ENCODE measurements at regions not wholly inside any gene's neighbourhood (a gene's known extent, or its start where the extent isn't known, plus 50 kb on each side); places are given as distances from the start of the nearest gene placed in this dataset.

- no peak overlapping the region for H3K56ac ChIP-seq (replicated peaks; ENCODE audit: insufficient read length, low read depth, low read length)
- H3K23ac ChIP-seq (ENCODE audit: insufficient read length), result no peak overlapping the region
- DNase-seq (ENCODE audit: low read depth in 1 of 2, low spot score in 2 of 2), result no peak
- no peaks in the 10 kb centered on the region for H3K4me1 ChIP-seq (replicated peaks in 1 of 4; ENCODE audit: control insufficient read depth in 3 of 4, insufficient read depth in 4 of 4, low read length in 3 of 4)
- ChIA-PET CTCF (ENCODE audit: partially characterized antibody) (interaction anchor here (1.2 to 1.7 kb wide), 2 partner anchors 61 to 307 kb away, joined by 3 to 5 read pairs; no protein-coding TSS in a partner anchor), POLR2A (ENCODE audit: partially characterized antibody) (no interaction called here)
- no peaks in the 10 kb centered on the region for H3K27me3 ChIP-seq (replicated peaks in 1 of 4; ENCODE audit: control insufficient read depth in 3 of 4, extremely low read depth in 1 of 4, insufficient read depth in 3 of 4, low read length in 3 of 4)
- no peak overlapping the region for H2BK20ac ChIP-seq (ENCODE audit: low read length)
- no peak overlapping the region for H3K18ac ChIP-seq (ENCODE audit: extremely low read depth, low read length)
- no peak overlapping the region for H3K4ac ChIP-seq (replicated peaks; ENCODE audit: insufficient read length, low read depth, low read length)
- H3K4me2 ChIP-seq (ENCODE audit: insufficient read depth in 1 of 2, low read depth in 2 of 2, low read length in 2 of 2), result no peak overlapping the region
- no peak overlapping the region for H2BK15ac ChIP-seq (ENCODE audit: low read length)
- no peak for TF ChIP-seq TCF12 (IDR thresholded peaks at IDR 0.05; ENCODE audit: low read depth, low read length)
- no peaks in the 10 kb centered on the region for H3K23me2 ChIP-seq (ENCODE audit: low read depth, low read length)
- H2BK5ac ChIP-seq (ENCODE audit: low read depth, low read length), result no peak overlapping the region
- H2AFZ ChIP-seq (ENCODE audit: low read length), result no peak overlapping the region
- 90% methylated on average over 3 of the region's 3 CpGs; no CpG with 5 or more reads in 1 of the 2 experiments for WGBS, 2 experiments (ENCODE audit: extremely low coverage in 1 of 2, insufficient coverage in 1 of 2, insufficient read length in 1 of 2, insufficient replicate concordance in 2 of 2, low coverage in 1 of 2, low lambda C conversion rate in 2 of 2, missing lambda C conversion rate in 1 of 2)
- no peak overlapping the region for H4K91ac ChIP-seq (replicated peaks; ENCODE audit: insufficient read length, low read length)
- H3K9ac ChIP-seq (replicated peaks in 1 of 4; ENCODE audit: extremely low read depth in 1 of 4, low read depth in 3 of 4, low read length in 3 of 4), result no peak overlapping the region
- no peak overlapping the region for H4K5ac ChIP-seq (ENCODE audit: insufficient read length, low read depth, low read length)
- no peak overlapping the region for H3K27ac ChIP-seq (ENCODE audit: low read depth, low read length)
- no peaks in the 10 kb centered on the region for H3K9me3 ChIP-seq (ENCODE audit: insufficient read depth in 2 of 2, low read depth in 1 of 2, low read length in 1 of 2)
- no peak overlapping the region for H2BK12ac ChIP-seq (ENCODE audit: low read depth, low read length)
- H4K8ac ChIP-seq (ENCODE audit: extremely low read depth, insufficient read depth, low read length), result no peak overlapping the region
- H4K20me1 ChIP-seq (replicated peaks in 1 of 2; ENCODE audit: control insufficient read depth in 1 of 2, insufficient read depth in 2 of 2, low read length in 2 of 2), result no peaks in the 10 kb centered on the region
- no peaks in the 10 kb centered on the region for H3K79me1 ChIP-seq (ENCODE audit: low read depth, low read length)
- no peak overlapping the region for H2AK5ac ChIP-seq (ENCODE audit: low read depth, low read length)
- H3K36me3 ChIP-seq (ENCODE audit: control insufficient read depth in 2 of 4, insufficient read depth in 4 of 4, low read length in 3 of 4), result no peaks in the 10 kb centered on the region
- H3K79me2 ChIP-seq (ENCODE audit: control insufficient read depth in 1 of 2, insufficient read depth in 2 of 2, low read length in 2 of 2), result no peaks in the 10 kb centered on the region
- H2BK120ac ChIP-seq (replicated peaks; ENCODE audit: low read depth, low read length), result no peak overlapping the region
- no peak overlapping the region for H3K4me3 ChIP-seq (ENCODE audit: extremely low read depth in 1 of 4, insufficient read depth in 2 of 4, low read depth in 3 of 4, low read length in 4 of 4)
- H3K14ac ChIP-seq (ENCODE audit: insufficient read length), result no peak overlapping the region
- FAIRE-seq, result no peak
These were observed 151.1 kb upstream of the LHCGR start for GRCh38 chr2:48906633-48907032.
